ENCODE measurements at regions not wholly inside any gene's neighbourhood (a gene's known extent, or its start where the extent isn't known, plus 50 kb on each side); places are given as distances from the start of the nearest gene placed in this dataset.

GRCh38 chr5:158483281-158483860 lies 616.3 kb downstream of the EBF1 start:
- WGBS (ENCODE audit: insufficient coverage) = no CpG with 5 or more reads among the region's 6 CpGs
- Histone ChIP-seq H3K4me3 (ENCODE audit: low read depth, low read length) (no peak overlapping the region), H3K27ac (ENCODE audit: low read depth, low read length) (no peak overlapping the region), H3K36me3 (ENCODE audit: control insufficient read depth, insufficient read depth, low read length) (no peaks in the 10 kb centered on the region), H3K4me1 (ENCODE audit: control insufficient read depth, insufficient read depth, low read length) (peaks cover 4% of the 10 kb centered on the region), H3K27me3 (ENCODE audit: control insufficient read depth, insufficient read depth, low read length) (no peaks in the 10 kb centered on the region), H3K9me3 (ENCODE audit: control insufficient read depth, insufficient read depth, low read length) (no peaks in the 10 kb centered on the region)
- no peak for DNase-seq (ENCODE audit: low read depth in 4 of 6, low spot score in 6 of 6)

- no peak overlapping the region for H3K4me3 ChIP-seq (ENCODE audit: low read depth, low read length)
- peaks cover 4% of the 10 kb centered on the region for H3K4me1 ChIP-seq (ENCODE audit: control insufficient read depth, insufficient read depth, low read length)
- no peak overlapping the region for H3K27ac ChIP-seq (ENCODE audit: low read depth, low read length)
- 100% methylated on average over 1 of the region's 2 CpGs for WGBS (ENCODE audit: insufficient coverage)
- no peaks in the 10 kb centered on the region for H3K9me3 ChIP-seq (ENCODE audit: control insufficient read depth, insufficient read depth, low read length)
- DNase-seq (ENCODE audit: low read depth in 4 of 6, low spot score in 6 of 6) = no peak
- no peaks in the 10 kb centered on the region for H3K27me3 ChIP-seq (ENCODE audit: control insufficient read depth, insufficient read depth, low read length)
- no peaks in the 10 kb centered on the region for H3K36me3 ChIP-seq (ENCODE audit: control insufficient read depth, insufficient read depth, low read length)
Measured at GRCh38 chr5:158482125-158482524, 617.6 kb downstream of the EBF1 start.

GRCh38 chr5:158478139-158478538 lies 619.2 kb upstream of the CLINT1 start:
- Histone ChIP-seq H3K4me3 (ENCODE audit: low read depth, low read length) (no peak overlapping the region), H3K9me3 (ENCODE audit: control insufficient read depth, insufficient read depth, low read length) (no peaks in the 10 kb centered on the region), H3K27ac (ENCODE audit: low read depth, low read length) (no peak overlapping the region), H3K27me3 (ENCODE audit: control insufficient read depth, insufficient read depth, low read length) (no peaks in the 10 kb centered on the region), H3K4me1 (ENCODE audit: control insufficient read depth, insufficient read depth, low read length) (no peaks in the 10 kb centered on the region), H3K36me3 (ENCODE audit: control insufficient read depth, insufficient read depth, low read length) (no peaks in the 10 kb centered on the region)
- no peak for DNase-seq (ENCODE audit: low read depth in 4 of 6, low spot score in 6 of 6)
- WGBS (ENCODE audit: insufficient coverage) = 57% methylated on average over 4 of the region's 6 CpGs

GRCh38 chr5:158477214-158477613 lies 618.3 kb upstream of the CLINT1 start:
- no peaks in the 10 kb centered on the region for H3K4me1 ChIP-seq (ENCODE audit: control insufficient read depth, insufficient read depth, low read length)
- 67% methylated on average over 1 of the region's 3 CpGs for WGBS (ENCODE audit: insufficient coverage)
- no peaks in the 10 kb centered on the region for H3K27me3 ChIP-seq (ENCODE audit: control insufficient read depth, insufficient read depth, low read length)
- no peak overlapping the region for H3K27ac ChIP-seq (ENCODE audit: low read depth, low read length)
- H3K36me3 ChIP-seq (ENCODE audit: control insufficient read depth, insufficient read depth, low read length) = no peaks in the 10 kb centered on the region
- DNase-seq (ENCODE audit: low read depth in 4 of 6, low spot score in 6 of 6) = no peak
- no peak overlapping the region for H3K4me3 ChIP-seq (ENCODE audit: low read depth, low read length)
- no peaks in the 10 kb centered on the region for H3K9me3 ChIP-seq (ENCODE audit: control insufficient read depth, insufficient read depth, low read length)

- H3K4me1 ChIP-seq (ENCODE audit: control insufficient read depth, insufficient read depth, low read length) = no peaks in the 10 kb centered on the region
- no peak overlapping the region for H3K27ac ChIP-seq (ENCODE audit: low read depth, low read length)
- no peak overlapping the region for H3K4me3 ChIP-seq (ENCODE audit: low read depth, low read length)
- WGBS (ENCODE audit: insufficient coverage) = no CpG with 5 or more reads among the region's 4 CpGs
- no peaks in the 10 kb centered on the region for H3K9me3 ChIP-seq (ENCODE audit: control insufficient read depth, insufficient read depth, low read length)
- DNase-seq (ENCODE audit: low read depth in 4 of 6, low spot score in 6 of 6) = peak in 1 of 6 donors; percentile 14
- no peaks in the 10 kb centered on the region for H3K36me3 ChIP-seq (ENCODE audit: control insufficient read depth, insufficient read depth, low read length)
- no peaks in the 10 kb centered on the region for H3K27me3 ChIP-seq (ENCODE audit: control insufficient read depth, insufficient read depth, low read length)
Measured at GRCh38 chr5:158473016-158473635, 614.2 kb upstream of the CLINT1 start.

- no peak overlapping the region for H3K27ac ChIP-seq (ENCODE audit: low read depth, low read length)
- no peak for DNase-seq (ENCODE audit: low read depth in 4 of 6, low spot score in 6 of 6)
- no peaks in the 10 kb centered on the region for H3K9me3 ChIP-seq (ENCODE audit: control insufficient read depth, insufficient read depth, low read length)
- H3K36me3 ChIP-seq (ENCODE audit: control insufficient read depth, insufficient read depth, low read length) = no peaks in the 10 kb centered on the region
- no peaks in the 10 kb centered on the region for H3K4me1 ChIP-seq (ENCODE audit: control insufficient read depth, insufficient read depth, low read length)
- WGBS (ENCODE audit: insufficient coverage) = 60% methylated on average over 1 of the region's 2 CpGs
- no peak overlapping the region for H3K4me3 ChIP-seq (ENCODE audit: low read depth, low read length)
- H3K27me3 ChIP-seq (ENCODE audit: control insufficient read depth, insufficient read depth, low read length) = no peaks in the 10 kb centered on the region
Measured at GRCh38 chr5:158471535-158471924, 612.6 kb upstream of the CLINT1 start.

- Histone ChIP-seq H3K9me3 (ENCODE audit: control insufficient read depth, insufficient read depth, low read length) (no peaks in the 10 kb centered on the region), H3K27me3 (ENCODE audit: control insufficient read depth, insufficient read depth, low read length) (no peaks in the 10 kb centered on the region), H3K36me3 (ENCODE audit: control insufficient read depth, insufficient read depth, low read length) (no peaks in the 10 kb centered on the region), H3K27ac (ENCODE audit: low read depth, low read length) (no peak overlapping the region), H3K4me3 (ENCODE audit: low read depth, low read length) (no peak overlapping the region), H3K4me1 (ENCODE audit: control insufficient read depth, insufficient read depth, low read length) (no peaks in the 10 kb centered on the region)
- WGBS (ENCODE audit: insufficient coverage) = 80% methylated on average over 3 of the region's 5 CpGs
- DNase-seq (ENCODE audit: low read depth in 4 of 6, low spot score in 6 of 6) = peak in 1 of 6 donors; percentile 41
Measured at GRCh38 chr5:158470764-158471534, 612.0 kb upstream of the CLINT1 start.

- Histone ChIP-seq H3K27ac (ENCODE audit: low read depth, low read length) (no peak overlapping the region), H3K9me3 (ENCODE audit: control insufficient read depth, insufficient read depth, low read length) (no peaks in the 10 kb centered on the region), H3K4me1 (ENCODE audit: control insufficient read depth, insufficient read depth, low read length) (no peaks in the 10 kb centered on the region), H3K36me3 (ENCODE audit: control insufficient read depth, insufficient read depth, low read length) (no peaks in the 10 kb centered on the region), H3K27me3 (ENCODE audit: control insufficient read depth, insufficient read depth, low read length) (no peaks in the 10 kb centered on the region), H3K4me3 (ENCODE audit: low read depth, low read length) (no peak overlapping the region)
- no peak for DNase-seq (ENCODE audit: low read depth in 4 of 6, low spot score in 6 of 6)
- WGBS (ENCODE audit: insufficient coverage) = no CpG with 5 or more reads among the region's 2 CpGs
Measured at GRCh38 chr5:158468444-158468843, 609.5 kb upstream of the CLINT1 start.

GRCh38 chr5:158466191-158466590 lies 607.2 kb upstream of the CLINT1 start:
- DNase-seq (ENCODE audit: low read depth in 4 of 6, low spot score in 6 of 6) = no peak
- Histone ChIP-seq H3K4me3 (ENCODE audit: low read depth, low read length) (no peak overlapping the region), H3K27ac (ENCODE audit: low read depth, low read length) (no peak overlapping the region)

More at GRCh38 chr5:158466191-158466590, 607.2 kb upstream of the CLINT1 start:
- H3K4me1 ChIP-seq (ENCODE audit: control insufficient read depth, insufficient read depth, low read length) = no peaks in the 10 kb centered on the region
- no peaks in the 10 kb centered on the region for H3K36me3 ChIP-seq (ENCODE audit: control insufficient read depth, insufficient read depth, low read length)
- H3K27me3 ChIP-seq (ENCODE audit: control insufficient read depth, insufficient read depth, low read length) = no peaks in the 10 kb centered on the region
- no peaks in the 10 kb centered on the region for H3K9me3 ChIP-seq (ENCODE audit: control insufficient read depth, insufficient read depth, low read length)

Measured in spinal cord (tissue), 9 donors.